ENCODE measurements at regions not wholly inside any gene's neighbourhood (a gene's known extent, or its start where the extent isn't known, plus 50 kb on each side); places are given as distances from the start of the nearest gene placed in this dataset.
"Not testable (repeated sequence)": the region's sequence is repeated elsewhere in the genome, so short reads cannot be mapped to it uniquely, and the experiment has no call there.

- DNase-seq (ENCODE audit: low spot score): peak; percentile 38
Observed at GRCh38 chr5:42089705-42090104, 164.6 kb downstream of the FBXO4 start.

- DNase-seq (ENCODE audit: low spot score): no peak
Observed at GRCh38 chr5:42090162-42090561, 165.1 kb downstream of the FBXO4 start.

- not testable (repeated sequence) for DNase-seq (ENCODE audit: low spot score)
Observed at GRCh38 chr5:42099846-42100245, 174.8 kb downstream of the FBXO4 start.

GRCh38 chr5:42108468-42108867 is 183.4 kb downstream of the FBXO4 start:
- DNase-seq (ENCODE audit: low spot score): no peak

GRCh38 chr5:42109006-42109572 is 184.0 kb downstream of the FBXO4 start:
- DNase-seq (ENCODE audit: low spot score): no peak

- DNase-seq (ENCODE audit: low spot score): not testable (repeated sequence)
Observed at GRCh38 chr5:42115721-42116120, 190.6 kb downstream of the FBXO4 start.

GRCh38 chr5:42120070-42120469 is 195.0 kb downstream of the FBXO4 start:
- no peak for DNase-seq (ENCODE audit: low spot score)

GRCh38 chr5:42121401-42121800 is 196.3 kb downstream of the FBXO4 start:
- no peak for DNase-seq (ENCODE audit: low spot score)

- no peak for DNase-seq (ENCODE audit: low spot score)
Observed at GRCh38 chr5:42131081-42131480, 206.0 kb downstream of the FBXO4 start.

- DNase-seq (ENCODE audit: low spot score): no peak
Observed at GRCh38 chr5:42143361-42143760, 218.3 kb downstream of the FBXO4 start.

- no peak for DNase-seq (ENCODE audit: low spot score)
Observed at GRCh38 chr5:42148813-42149212, 223.7 kb downstream of the FBXO4 start.

- no peak for DNase-seq (ENCODE audit: low spot score)
Observed at GRCh38 chr5:42157215-42157614, 232.1 kb downstream of the FBXO4 start.

- no peak for DNase-seq (ENCODE audit: low spot score)
Observed at GRCh38 chr5:42163083-42163482, 238.0 kb downstream of the FBXO4 start.

GRCh38 chr5:42168091-42168670 is 243.1 kb downstream of the FBXO4 start:
- DNase-seq (ENCODE audit: low spot score): no peak

GRCh38 chr5:42176118-42176517 is 247.1 kb upstream of the GHR start:
- DNase-seq (ENCODE audit: low spot score): not testable (repeated sequence)

- not testable (repeated sequence) for DNase-seq (ENCODE audit: low spot score)
Observed at GRCh38 chr5:42179843-42180242, 243.4 kb upstream of the GHR start.

GRCh38 chr5:42216904-42217303 is 206.3 kb upstream of the GHR start:
- no peak for DNase-seq (ENCODE audit: low spot score)

- DNase-seq (ENCODE audit: low spot score): no peak
Observed at GRCh38 chr5:42217791-42218190, 205.4 kb upstream of the GHR start.

GRCh38 chr5:42225009-42225408 is 198.2 kb upstream of the GHR start:
- DNase-seq (ENCODE audit: low spot score): no peak

GRCh38 chr5:42228279-42228678 is 195.0 kb upstream of the GHR start:
- no peak for DNase-seq (ENCODE audit: low spot score)

GRCh38 chr5:42230839-42231238 is 192.4 kb upstream of the GHR start:
- DNase-seq (ENCODE audit: low spot score): no peak

- no peak for DNase-seq (ENCODE audit: low spot score)
Observed at GRCh38 chr5:42235241-42235640, 188.0 kb upstream of the GHR start.

- no peak for DNase-seq (ENCODE audit: low spot score)
Observed at GRCh38 chr5:42235837-42236236, 187.4 kb upstream of the GHR start.

- DNase-seq (ENCODE audit: low spot score): no peak
Observed at GRCh38 chr5:42241636-42242035, 181.6 kb upstream of the GHR start.
